ENCODE measurements at regions not wholly inside any gene's neighbourhood (a gene's known extent, or its start where the extent isn't known, plus 50 kb on each side); places are given as distances from the start of the nearest gene placed in this dataset.

- DNase-seq = no peak
- no peaks in the 10 kb centered on the region for H4K20me1 ChIP-seq (ENCODE audit: insufficient read depth, low read length)
- no peak overlapping the region for H3K4me2 ChIP-seq (replicated peaks; ENCODE audit: extremely low read depth, low read length, poor library complexity, severe bottlenecking)
- H3K4me3 ChIP-seq (replicated peaks in 1 of 3; ENCODE audit: low read depth in 2 of 3, low read length in 3 of 3) = no peak overlapping the region
- Mint-ChIP-seq H3K27ac (no peak overlapping the region), H3K4me3 (no peak overlapping the region), H3K9me3 (peaks cover 0 to 1% (median 0%) of the 10 kb centered on the region in 7 donors), H3K27me3 (ENCODE audit: low read depth in 3 of 3) (no peaks in the 10 kb centered on the region), H3K4me1 (peaks cover 17% of the 10 kb centered on the region), H3K36me3 (peaks cover 0 to 3% of the 10 kb centered on the region in 2 donors)
- intact Hi-C loops (cut with micrococcal nuclease) = no loop called here
- no peaks in the 10 kb centered on the region for H3K36me3 ChIP-seq (replicated peaks in 1 of 2; ENCODE audit: control insufficient read depth in 1 of 2, insufficient read depth in 2 of 2, low read length in 2 of 2)
- no peaks in the 10 kb centered on the region for H3K27me3 ChIP-seq (ENCODE audit: control insufficient read depth in 2 of 2, insufficient read depth in 2 of 2, low read length in 2 of 2)
- no peak for TF ChIP-seq CTCF (IDR thresholded peaks at IDR 0.05)
- no peak overlapping the region for H3K27ac ChIP-seq (ENCODE audit: low read depth in 1 of 2, low read length in 2 of 2)
- no peak overlapping the region for H2AFZ ChIP-seq (ENCODE audit: insufficient read depth, low read depth, low read length, poor library complexity, severe bottlenecking)
- no peaks in the 10 kb centered on the region for H3K79me2 ChIP-seq (ENCODE audit: insufficient read depth, low read length)
- no peaks in the 10 kb centered on the region for H3K9me3 ChIP-seq (replicated peaks in 1 of 2; ENCODE audit: control insufficient read depth in 1 of 2, insufficient read depth in 1 of 2, low read length in 2 of 2)
- no peak overlapping the region for H3K9ac ChIP-seq (ENCODE audit: insufficient read depth, low read length, poor library complexity, severe bottlenecking)
- H3K4me1 ChIP-seq (ENCODE audit: control insufficient read depth in 1 of 2, insufficient read depth in 2 of 2, low read length in 2 of 2) = peaks cover 11 to 15% of the 10 kb centered on the region in 2 donors
Measured at GRCh38 chr14:58725226-58725625, 87.5 kb downstream of the DACT1 start.

GRCh38 chr14:58725871-58726270 lies 88.1 kb downstream of the DACT1 start:
- Histone ChIP-seq H3K4me3 (replicated peaks in 1 of 3; ENCODE audit: low read depth in 2 of 3, low read length in 3 of 3) (no peak overlapping the region), H3K4me1 (ENCODE audit: control insufficient read depth in 1 of 2, insufficient read depth in 2 of 2, low read length in 2 of 2) (peaks cover 11 to 15% of the 10 kb centered on the region in 2 donors), H3K4me2 (replicated peaks; ENCODE audit: extremely low read depth, low read length, poor library complexity, severe bottlenecking) (no peak overlapping the region), H3K27me3 (ENCODE audit: control insufficient read depth in 2 of 2, insufficient read depth in 2 of 2, low read length in 2 of 2) (no peaks in the 10 kb centered on the region), H3K9ac (ENCODE audit: insufficient read depth, low read length, poor library complexity, severe bottlenecking) (no peak overlapping the region), H2AFZ (ENCODE audit: insufficient read depth, low read depth, low read length, poor library complexity, severe bottlenecking) (no peak overlapping the region), H4K20me1 (ENCODE audit: insufficient read depth, low read length) (no peaks in the 10 kb centered on the region), H3K79me2 (ENCODE audit: insufficient read depth, low read length) (no peaks in the 10 kb centered on the region), H3K27ac (ENCODE audit: low read depth in 1 of 2, low read length in 2 of 2) (no peak overlapping the region), H3K36me3 (replicated peaks in 1 of 2; ENCODE audit: control insufficient read depth in 1 of 2, insufficient read depth in 2 of 2, low read length in 2 of 2) (no peaks in the 10 kb centered on the region), H3K9me3 (replicated peaks in 1 of 2; ENCODE audit: control insufficient read depth in 1 of 2, insufficient read depth in 1 of 2, low read length in 2 of 2) (no peaks in the 10 kb centered on the region)
- WGBS (ENCODE audit: insufficient coverage) = no CpG with 5 or more reads among the region's 2 CpGs
- intact Hi-C loops (cut with micrococcal nuclease) = no loop called here
- Mint-ChIP-seq H3K27ac (no peak overlapping the region), H3K27me3 (ENCODE audit: low read depth in 3 of 3) (no peaks in the 10 kb centered on the region), H3K9me3 (peaks cover 0 to 1% (median 0%) of the 10 kb centered on the region in 7 donors), H3K4me1 (peaks cover 17% of the 10 kb centered on the region), H3K36me3 (peaks cover 0 to 3% of the 10 kb centered on the region in 2 donors), H3K4me3 (no peak overlapping the region)
- no peak for DNase-seq
- no peak for TF ChIP-seq CTCF (IDR thresholded peaks at IDR 0.05)

Measured in CD14-positive monocyte (primary cell).